M059J (cell line): ENCODE measurements at regions not wholly inside any gene's neighbourhood (a gene's known extent, or its start where the extent isn't known, plus 50 kb on each side); places are given as distances from the start of the nearest gene placed in this dataset.
A peak's percentile ranks its signal among the peaks of the same experiment; 100 is the strongest.
"Not testable (repeated sequence)": the region's sequence is repeated elsewhere in the genome, so short reads cannot be mapped to it uniquely, and the experiment has no call there.

ENCODE experiments used
- DNase-seq: peaks from one replicate; pipeline ENCODE4 v3.0.0-alpha.2; 2012; ENCODE audit warnings: low read depth

GRCh38 chrX:31014474-31014873 is 57.4 kb downstream of the FTHL17 start:
- DNase-seq: not testable (repeated sequence)

- no peak for DNase-seq
These were observed 59.3 kb downstream of the FTHL17 start for GRCh38 chrX:31012509-31013025.

GRCh38 chrX:31007321-31007720 is 64.5 kb downstream of the FTHL17 start:
- no peak for DNase-seq

- no peak for DNase-seq
These were observed 65.8 kb downstream of the FTHL17 start for GRCh38 chrX:31006027-31006426.

GRCh38 chrX:30997411-30997810 is 74.4 kb downstream of the FTHL17 start:
- DNase-seq: no peak

- no peak for DNase-seq
These were observed 76.1 kb downstream of the FTHL17 start for GRCh38 chrX:30995705-30996104.

- no peak for DNase-seq
These were observed 76.7 kb downstream of the FTHL17 start for GRCh38 chrX:30995060-30995700.

GRCh38 chrX:30994018-30994417 is 77.8 kb downstream of the FTHL17 start:
- not testable (repeated sequence) for DNase-seq

GRCh38 chrX:30992381-30992904 is 79.4 kb downstream of the FTHL17 start:
- DNase-seq: peak; percentile 18

GRCh38 chrX:30990361-30990760 is 81.5 kb downstream of the FTHL17 start:
- no peak for DNase-seq

- DNase-seq: no peak
These were observed 89.4 kb downstream of the FTHL17 start for GRCh38 chrX:30982467-30982866.

- no peak for DNase-seq
These were observed 89.9 kb downstream of the FTHL17 start for GRCh38 chrX:30981968-30982367.

- no peak for DNase-seq
These were observed 90.2 kb upstream of the TAB3 start for GRCh38 chrX:30979271-30979670.

- no peak for DNase-seq
These were observed 86.4 kb upstream of the TAB3 start for GRCh38 chrX:30975467-30975866.

- DNase-seq: no peak
These were observed 84.9 kb upstream of the TAB3 start for GRCh38 chrX:30973784-30974427.

GRCh38 chrX:30971774-30972603 is 82.9 kb upstream of the TAB3 start:
- DNase-seq: peak; percentile 47

GRCh38 chrX:30967516-30967915 is 78.5 kb upstream of the TAB3 start:
- DNase-seq: peak; percentile 2

- DNase-seq: no peak
These were observed 76.7 kb upstream of the TAB3 start for GRCh38 chrX:30965767-30966166.

- no peak for DNase-seq
These were observed 72.5 kb upstream of the TAB3 start for GRCh38 chrX:30961387-30962174.

- peak; percentile 75 for DNase-seq
These were observed 68.7 kb upstream of the TAB3 start for GRCh38 chrX:30957753-30958152.

- DNase-seq: no peak
These were observed 66.6 kb upstream of the TAB3 start for GRCh38 chrX:30955687-30956086.

- no peak for DNase-seq
These were observed 61.9 kb upstream of the TAB3 start for GRCh38 chrX:30951003-30951402.
